ENCODE measurements at regions not wholly inside any gene's neighbourhood (a gene's known extent, or its start where the extent isn't known, plus 50 kb on each side); places are given as distances from the start of the nearest gene placed in this dataset.

GRCh38 chr14:98408713-98409112 is 863.3 kb downstream of the BCL11B start:
- no peak for ATAC-seq
- H3K27ac ChIP-seq = no peak overlapping the region
- H3K4me3 ChIP-seq = no peak overlapping the region
- no peak for TF ChIP-seq POLR2AphosphoS5 (IDR thresholded peaks at IDR 0.05)
- TF ChIP-seq EP300 (IDR thresholded peaks at IDR 0.05) = no peak
- no peak for TF ChIP-seq POLR2A (IDR thresholded peaks at IDR 0.05)
- no peak for TF ChIP-seq CTCF (IDR thresholded peaks at IDR 0.05)
- no peaks in the 10 kb centered on the region for H3K36me3 ChIP-seq
- H3K27me3 ChIP-seq = no peaks in the 10 kb centered on the region
- H3K9me3 ChIP-seq = no peaks in the 10 kb centered on the region
- H3K4me1 ChIP-seq = no peaks in the 10 kb centered on the region
- WGBS, 2 donors (ENCODE audit: low coverage in 1 of 2) = 69 to 90% methylated on average over 6 of the region's 6 CpGs

GRCh38 chr14:98411154-98411553 is 860.8 kb downstream of the BCL11B start:
- Histone ChIP-seq H3K36me3 (no peaks in the 10 kb centered on the region), H3K9me3 (no peaks in the 10 kb centered on the region), H3K27ac (no peak overlapping the region), H3K27me3 (no peaks in the 10 kb centered on the region), H3K4me3 (no peak overlapping the region), H3K4me1 (no peaks in the 10 kb centered on the region)
- ATAC-seq = no peak
- TF ChIP-seq CTCF (IDR thresholded peaks at IDR 0.05) (no peak), POLR2A (IDR thresholded peaks at IDR 0.05) (no peak), POLR2AphosphoS5 (IDR thresholded peaks at IDR 0.05) (no peak), EP300 (IDR thresholded peaks at IDR 0.05) (no peak)
- 84% methylated on average over 7 of the region's 8 CpGs; no CpG with 5 or more reads in 1 of the 2 donors for WGBS, 2 donors (ENCODE audit: low coverage in 1 of 2)

GRCh38 chr14:98412431-98412830 is 859.6 kb downstream of the BCL11B start:
- no peak for ATAC-seq
- Histone ChIP-seq H3K9me3 (no peaks in the 10 kb centered on the region), H3K27ac (no peak overlapping the region), H3K4me1 (no peaks in the 10 kb centered on the region), H3K27me3 (no peaks in the 10 kb centered on the region), H3K4me3 (no peak overlapping the region), H3K36me3 (no peaks in the 10 kb centered on the region)
- no peak for TF ChIP-seq POLR2A (IDR thresholded peaks at IDR 0.05)
- TF ChIP-seq POLR2AphosphoS5 (IDR thresholded peaks at IDR 0.05) = no peak
- 69% methylated on average over 2 of the region's 2 CpGs; no CpG with 5 or more reads in 1 of the 2 donors for WGBS, 2 donors (ENCODE audit: low coverage in 1 of 2)

- 59 to 81% methylated on average over 4 to 6 of the region's 6 CpGs for WGBS, 2 donors (ENCODE audit: low coverage in 1 of 2)
- no peaks in the 10 kb centered on the region for H3K4me1 ChIP-seq
- H3K4me3 ChIP-seq = no peak overlapping the region
- no peaks in the 10 kb centered on the region for H3K36me3 ChIP-seq
- no peaks in the 10 kb centered on the region for H3K9me3 ChIP-seq
- ATAC-seq = no peak
- H3K27ac ChIP-seq = no peak overlapping the region
- TF ChIP-seq POLR2AphosphoS5 (IDR thresholded peaks at IDR 0.05) = no peak
- no peak for TF ChIP-seq POLR2A (IDR thresholded peaks at IDR 0.05)
- TF ChIP-seq EP300 (IDR thresholded peaks at IDR 0.05) = no peak
- no peak for TF ChIP-seq CTCF (IDR thresholded peaks at IDR 0.05)
- H3K27me3 ChIP-seq = no peaks in the 10 kb centered on the region
Measured at GRCh38 chr14:98415766-98416165, 856.2 kb downstream of the BCL11B start.

- WGBS, 2 donors (ENCODE audit: low coverage in 1 of 2) = 85 to 89% methylated on average over 13 to 14 of the region's 15 CpGs
- TF ChIP-seq CTCF (IDR thresholded peaks at IDR 0.05) (no peak), POLR2A (IDR thresholded peaks at IDR 0.05) (no peak), POLR2AphosphoS5 (IDR thresholded peaks at IDR 0.05) (no peak), EP300 (IDR thresholded peaks at IDR 0.05) (no peak)
- Histone ChIP-seq H3K27ac (no peak overlapping the region), H3K4me1 (no peaks in the 10 kb centered on the region), H3K27me3 (no peaks in the 10 kb centered on the region), H3K36me3 (no peaks in the 10 kb centered on the region), H3K4me3 (no peak overlapping the region), H3K9me3 (no peaks in the 10 kb centered on the region)
- ATAC-seq = no peak
Measured at GRCh38 chr14:98417001-98417400, 855.0 kb downstream of the BCL11B start.
